ENCODE measurements at regions not wholly inside any gene's neighbourhood (a gene's known extent, or its start where the extent isn't known, plus 50 kb on each side); places are given as distances from the start of the nearest gene placed in this dataset.

DNA sequence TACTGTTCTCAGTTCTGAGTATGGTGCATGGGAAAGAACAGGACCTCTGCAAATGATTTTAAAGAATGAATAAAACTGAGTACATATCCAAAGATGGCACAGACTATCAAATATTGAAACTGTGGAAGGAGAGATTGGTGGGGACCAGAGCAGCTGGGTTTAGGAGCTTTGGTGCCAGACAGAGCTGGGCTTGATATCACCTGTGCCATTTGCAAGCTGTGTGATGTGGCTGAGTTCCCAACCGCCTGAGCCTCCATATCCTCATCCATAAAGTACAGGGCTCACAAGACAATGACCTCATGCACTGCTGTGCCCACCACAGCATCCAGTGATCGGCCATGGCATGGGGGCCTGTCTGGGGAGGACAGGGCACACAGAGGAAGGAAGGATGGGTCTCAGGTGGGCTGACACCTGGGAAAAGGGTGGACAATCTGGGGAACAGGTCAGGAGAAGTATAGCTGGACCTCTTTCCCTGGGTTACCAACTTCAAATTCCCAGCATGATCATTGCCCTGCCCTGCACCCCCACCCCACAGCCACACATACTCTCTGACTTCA, 83.9 kb upstream of the RAB6C start:
- no peaks in the 10 kb centered on the region for H3K4me1 ChIP-seq (ENCODE audit: control insufficient read depth in 4 of 4, insufficient read depth in 4 of 4, low read length in 3 of 4)
- 80% methylated on average over 2 of the region's 2 CpGs for WGBS
- no peaks in the 10 kb centered on the region for H3K9me3 ChIP-seq (ENCODE audit: control insufficient read depth in 4 of 4, low read length in 3 of 4)
- no peak overlapping the region for H3K4me3 ChIP-seq (ENCODE audit: low read depth in 1 of 3, low read length in 3 of 3)
- no peaks in the 10 kb centered on the region for H3K36me3 ChIP-seq (ENCODE audit: control insufficient read depth in 4 of 4, insufficient read depth in 3 of 4, low read depth in 1 of 4, low read length in 3 of 4)
- H3K27ac ChIP-seq (ENCODE audit: low read depth in 1 of 2, low read length in 2 of 2), result no peak overlapping the region
- no peak for DNase-seq (ENCODE audit: low spot score)
- peaks cover 0 to 18% (median under 1%) of the 10 kb centered on the region in 4 donors for H3K27me3 ChIP-seq (ENCODE audit: control insufficient read depth in 4 of 4, insufficient read depth in 4 of 4, low read length in 3 of 4)
- TF ChIP-seq YY1 (IDR thresholded peaks at IDR 0.05) (no peak), HNF4A (conservative IDR thresholded peaks at IDR 0.05) (no peak), JUND (IDR thresholded peaks at IDR 0.05) (no peak), FOXA2 (IDR thresholded peaks at IDR 0.05) (no peak)
- TF ChIP-seq, protein P1, sequence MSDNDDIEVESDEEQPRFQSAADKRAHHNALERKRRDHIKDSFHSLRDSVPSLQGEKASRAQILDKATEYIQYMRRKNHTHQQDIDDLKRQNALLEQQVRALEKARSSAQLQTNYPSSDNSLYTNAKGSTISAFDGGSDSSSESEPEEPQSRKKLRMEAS (IDR thresholded peaks at IDR 0.05), result no peak
- H3K9ac ChIP-seq (ENCODE audit: low read depth in 1 of 2, low read length in 2 of 2), result no peak overlapping the region

DNA sequence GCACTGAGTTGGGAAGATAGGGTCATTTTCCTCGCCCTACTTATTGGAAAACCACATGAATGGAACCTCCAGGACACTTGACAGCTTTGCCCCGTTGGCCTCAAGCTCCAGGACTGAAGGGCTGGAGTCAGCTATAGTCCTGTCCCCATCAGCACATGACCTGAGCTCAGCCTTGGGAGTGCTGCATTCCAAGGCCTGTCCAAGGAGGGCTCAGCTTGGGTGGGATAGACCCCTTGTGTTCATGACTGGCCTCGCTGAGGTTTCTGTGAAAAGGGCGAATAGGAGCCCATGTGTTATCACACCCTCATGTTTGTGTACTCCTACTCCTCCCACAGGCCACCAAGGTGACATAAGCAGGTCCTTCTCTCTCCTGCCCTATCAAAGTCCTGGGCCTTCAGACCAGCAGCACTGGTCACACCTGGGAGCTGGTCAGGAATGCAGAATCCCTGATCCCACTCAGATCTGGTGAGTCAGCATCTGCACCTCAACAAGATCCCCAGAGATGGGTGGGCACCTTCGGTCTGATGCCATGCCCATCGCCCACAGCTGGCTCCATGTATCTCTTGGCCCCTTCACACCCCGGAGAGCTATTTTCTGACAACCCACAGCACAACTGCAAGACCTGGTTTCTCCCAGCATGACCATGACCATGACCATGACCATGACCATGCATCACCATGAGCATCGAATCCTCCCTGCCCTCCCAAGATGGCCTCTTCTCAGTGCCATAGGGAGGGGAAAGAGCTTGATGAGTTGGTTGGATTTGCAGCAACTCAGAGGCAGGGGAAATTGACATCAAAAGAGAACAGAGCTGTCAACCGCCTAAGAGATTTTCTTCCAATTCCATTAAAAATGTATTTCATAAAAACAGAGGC, 83.0 kb upstream of the RAB6C start:
- Histone ChIP-seq H3K36me3 (ENCODE audit: control insufficient read depth in 4 of 4, insufficient read depth in 3 of 4, low read depth in 1 of 4, low read length in 3 of 4) (no peaks in the 10 kb centered on the region), H3K4me1 (ENCODE audit: control insufficient read depth in 4 of 4, insufficient read depth in 4 of 4, low read length in 3 of 4) (no peaks in the 10 kb centered on the region), H3K27ac (ENCODE audit: low read depth in 1 of 2, low read length in 2 of 2) (no peak overlapping the region), H3K9ac (ENCODE audit: low read depth in 1 of 2, low read length in 2 of 2) (no peak overlapping the region), H3K4me3 (ENCODE audit: low read depth in 1 of 3, low read length in 3 of 3) (no peak overlapping the region), H3K27me3 (ENCODE audit: control insufficient read depth in 4 of 4, insufficient read depth in 4 of 4, low read length in 3 of 4) (peaks cover 0 to 15% (median under 1%) of the 10 kb centered on the region in 4 donors), H3K9me3 (ENCODE audit: control insufficient read depth in 4 of 4, low read length in 3 of 4) (no peaks in the 10 kb centered on the region)
- TF ChIP-seq HNF4A (conservative IDR thresholded peaks at IDR 0.05), result no peak
- TF ChIP-seq FOXA1 (IDR thresholded peaks at IDR 0.05), result no peak
- TF ChIP-seq JUND (IDR thresholded peaks at IDR 0.05), result no peak
- no peak for TF ChIP-seq RAD21 (IDR thresholded peaks at IDR 0.05)
- no peak for TF ChIP-seq SP1 (IDR thresholded peaks at IDR 0.05)
- TF ChIP-seq GABPA (IDR thresholded peaks at IDR 0.05 in 1 of 2, conservative IDR thresholded peaks at IDR 0.05 in 1 of 2), result no peak
- no peak for TF ChIP-seq RXRA (IDR thresholded peaks at IDR 0.05)
- TF ChIP-seq, protein P2, sequence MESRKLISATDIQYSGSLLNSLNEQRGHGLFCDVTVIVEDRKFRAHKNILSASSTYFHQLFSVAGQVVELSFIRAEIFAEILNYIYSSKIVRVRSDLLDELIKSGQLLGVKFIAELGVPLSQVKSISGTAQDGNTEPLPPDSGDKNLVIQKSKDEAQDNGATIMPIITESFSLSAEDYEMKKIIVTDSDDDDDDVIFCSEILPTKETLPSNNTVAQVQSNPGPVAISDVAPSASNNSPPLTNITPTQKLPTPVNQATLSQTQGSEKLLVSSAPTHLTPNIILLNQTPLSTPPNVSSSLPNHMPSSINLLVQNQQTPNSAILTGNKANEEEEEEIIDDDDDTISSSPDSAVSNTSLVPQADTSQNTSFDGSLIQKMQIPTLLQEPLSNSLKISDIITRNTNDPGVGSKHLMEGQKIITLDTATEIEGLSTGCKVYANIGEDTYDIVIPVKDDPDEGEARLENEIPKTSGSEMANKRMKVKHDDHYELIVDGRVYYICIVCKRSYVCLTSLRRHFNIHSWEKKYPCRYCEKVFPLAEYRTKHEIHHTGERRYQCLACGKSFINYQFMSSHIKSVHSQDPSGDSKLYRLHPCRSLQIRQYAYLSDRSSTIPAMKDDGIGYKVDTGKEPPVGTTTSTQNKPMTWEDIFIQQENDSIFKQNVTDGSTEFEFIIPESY (IDR thresholded peaks at IDR 0.05), result no peak
- TF ChIP-seq HNF4G (IDR thresholded peaks at IDR 0.05), result no peak
- TF ChIP-seq, protein P3, sequence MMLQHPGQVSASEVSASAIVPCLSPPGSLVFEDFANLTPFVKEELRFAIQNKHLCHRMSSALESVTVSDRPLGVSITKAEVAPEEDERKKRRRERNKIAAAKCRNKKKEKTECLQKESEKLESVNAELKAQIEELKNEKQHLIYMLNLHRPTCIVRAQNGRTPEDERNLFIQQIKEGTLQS (IDR thresholded peaks at IDR 0.05), result no peak
- TF ChIP-seq, protein P1 (IDR thresholded peaks at IDR 0.05), result no peak
- TF ChIP-seq TAF1 (conservative IDR thresholded peaks at IDR 0.05), result no peak
- no peak for TF ChIP-seq NR2F2 (IDR thresholded peaks at IDR 0.05)
- no peak for DNase-seq (ENCODE audit: low spot score)
- 74% methylated on average over 9 of the region's 9 CpGs for WGBS

All from liver (tissue), 7 donors.